Neural progenitor cell (in vitro differentiated cells): ENCODE measurements at regions not wholly inside any gene's neighbourhood (a gene's known extent, or its start where the extent isn't known, plus 50 kb on each side); places are given as distances from the start of the nearest gene placed in this dataset.

Experiments
- DNase-seq: peaks from one replicate; pipeline ENCODE4 v3.0.0-alpha.2; 2016; ENCODE audit warnings: low spot score
- H2AFZ ChIP-seq: fragments of 200-600 bp; sonication (generic); replicated peaks from 2 replicates; pipeline ENCODE4 v1.6.1; 2016; ENCODE audit warnings: antibody characterized with exemption
- H3F3A ChIP-seq: fragments of 200-600 bp; sonication (generic); 2 replicates; pipeline ENCODE4 v1.6.1; 2016; ENCODE audit warnings: antibody characterized with exemption, low read depth
- H3K27ac ChIP-seq: fragments of 200-600 bp; sonication (generic); 2 replicates; pipeline ENCODE4 v1.5.1; 2016; ENCODE audit warnings: mild to moderate bottlenecking
- H3K27me3 ChIP-seq: fragments of 200-600 bp; sonication (generic); 2 replicates; pipeline ENCODE4 v1.6.1; 2016; ENCODE audit warnings: mild to moderate bottlenecking, moderate library complexity
- H3K36me3 ChIP-seq: fragments of 200-600 bp; sonication (generic); 2 replicates; pipeline ENCODE4 v1.5.1; 2016
- H3K4me1 ChIP-seq: fragments of 200-600 bp; sonication (generic); 2 replicates; pipeline ENCODE4 v1.6.1; 2016; ENCODE audit warnings: mixed run types
- H3K4me2 ChIP-seq: fragments of 200-600 bp; sonication (generic); 2 replicates; pipeline ENCODE4 v1.6.1; 2016
- H3K4me3 ChIP-seq: fragments of 200-600 bp; sonication (generic); 2 replicates; pipeline ENCODE4 v1.5.1; 2016
- H3K79me2 ChIP-seq: fragments of 200-600 bp; sonication (generic); 2 replicates; pipeline ENCODE4 v1.6.1; 2016; ENCODE audit warnings: low read depth
- H3K9ac ChIP-seq: fragments of 200-600 bp; sonication (generic); 2 replicates; pipeline ENCODE4 v1.6.1; 2016
- H3K9me3 ChIP-seq: fragments of 200-600 bp; sonication (generic); 2 replicates; pipeline ENCODE4 v1.5.1; 2016; ENCODE audit warnings: low read depth
- H4K20me1 ChIP-seq: fragments of 200-600 bp; sonication (generic); 2 replicates; pipeline ENCODE4 v1.6.1; 2016; ENCODE audit warnings: low read depth
- H3K27ac Mint-ChIP-seq: 3 replicates; pipeline ENCODE4 v1.8.0; 2021; ENCODE audit warnings: mixed read lengths
- H3K27me3 Mint-ChIP-seq: 2 replicates; pipeline ENCODE4 v1.8.0; 2022; ENCODE audit warnings: low read depth, mild to moderate bottlenecking, inconsistent platforms, moderate library complexity, mixed read lengths; ENCODE audit not compliant: insufficient read depth
- H3K36me3 Mint-ChIP-seq: 3 replicates; pipeline ENCODE4 v1.8.0; 2021; ENCODE audit warnings: mixed read lengths
- H3K4me1 Mint-ChIP-seq: 3 replicates; pipeline ENCODE4 v1.8.0; 2021; ENCODE audit warnings: mixed read lengths
- H3K4me3 Mint-ChIP-seq: 3 replicates; pipeline ENCODE4 v1.8.0; 2021; ENCODE audit warnings: mild to moderate bottlenecking, moderate library complexity, mixed read lengths
- H3K9me3 Mint-ChIP-seq: 3 replicates; pipeline ENCODE4 v1.8.0; 2020; ENCODE audit warnings: mixed read lengths
- EZH2 ChIP-seq: fragments of 200-600 bp; sonication (generic); IDR thresholded peaks from 2 replicates; pipeline ENCODE4 v1.6.1; 2017; ENCODE audit warnings: antibody characterized with exemption, mild to moderate bottlenecking, moderate library complexity
- EZH2phosphoT487 ChIP-seq: fragments of 200-600 bp; sonication (generic); IDR thresholded peaks from 2 replicates; pipeline ENCODE4 v1.6.1; 2017; ENCODE audit warnings: antibody characterized with exemption
- TF ChIP-seq, protein P1 (sequence below): fragments of 200-600 bp; sonication (generic); IDR thresholded peaks from 2 replicates; pipeline ENCODE4 v1.5.1; 2017; ENCODE audit warnings: antibody characterized with exemption, mild to moderate bottlenecking

DNA sequence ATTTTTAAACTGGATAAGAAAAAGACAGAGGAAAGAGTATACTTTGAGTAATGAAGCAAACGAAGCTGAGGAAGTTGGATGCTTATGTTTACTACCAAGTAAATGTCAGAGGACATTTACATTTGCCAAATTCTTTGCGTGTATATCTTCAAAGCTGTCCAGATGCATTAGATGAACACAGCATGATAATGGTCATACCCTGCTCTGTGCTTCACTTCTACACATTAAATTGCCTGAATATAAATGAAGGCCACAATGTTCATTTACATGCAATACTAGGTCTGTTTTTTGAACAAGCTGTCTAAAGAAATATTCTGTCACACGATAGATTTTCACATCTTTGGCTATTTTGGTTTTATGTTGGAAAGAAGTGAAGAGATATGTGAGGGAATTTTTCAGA, 405.8 kb upstream of the ADAMTS9 start:
- DNase-seq = no peak
- no peaks in the 10 kb centered on the region for H3K9me3 Mint-ChIP-seq
- Histone ChIP-seq H3K9ac (no peak overlapping the region), H3K4me1 (peaks cover 3% of the 10 kb centered on the region), H3F3A (no peaks in the 10 kb centered on the region), H3K27ac (no peak overlapping the region), H3K4me3 (no peak overlapping the region), H3K9me3 (no peaks in the 10 kb centered on the region), H3K79me2 (no peaks in the 10 kb centered on the region), H2AFZ (no peak overlapping the region), H4K20me1 (no peaks in the 10 kb centered on the region), H3K36me3 (no peaks in the 10 kb centered on the region), H3K4me2 (no peak overlapping the region), H3K27me3 (no peaks in the 10 kb centered on the region)
- no peaks in the 10 kb centered on the region for H3K27me3 Mint-ChIP-seq
- TF ChIP-seq, protein P1, sequence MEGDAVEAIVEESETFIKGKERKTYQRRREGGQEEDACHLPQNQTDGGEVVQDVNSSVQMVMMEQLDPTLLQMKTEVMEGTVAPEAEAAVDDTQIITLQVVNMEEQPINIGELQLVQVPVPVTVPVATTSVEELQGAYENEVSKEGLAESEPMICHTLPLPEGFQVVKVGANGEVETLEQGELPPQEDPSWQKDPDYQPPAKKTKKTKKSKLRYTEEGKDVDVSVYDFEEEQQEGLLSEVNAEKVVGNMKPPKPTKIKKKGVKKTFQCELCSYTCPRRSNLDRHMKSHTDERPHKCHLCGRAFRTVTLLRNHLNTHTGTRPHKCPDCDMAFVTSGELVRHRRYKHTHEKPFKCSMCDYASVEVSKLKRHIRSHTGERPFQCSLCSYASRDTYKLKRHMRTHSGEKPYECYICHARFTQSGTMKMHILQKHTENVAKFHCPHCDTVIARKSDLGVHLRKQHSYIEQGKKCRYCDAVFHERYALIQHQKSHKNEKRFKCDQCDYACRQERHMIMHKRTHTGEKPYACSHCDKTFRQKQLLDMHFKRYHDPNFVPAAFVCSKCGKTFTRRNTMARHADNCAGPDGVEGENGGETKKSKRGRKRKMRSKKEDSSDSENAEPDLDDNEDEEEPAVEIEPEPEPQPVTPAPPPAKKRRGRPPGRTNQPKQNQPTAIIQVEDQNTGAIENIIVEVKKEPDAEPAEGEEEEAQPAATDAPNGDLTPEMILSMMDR = no peak
- TF ChIP-seq EZH2 (no peak), EZH2phosphoT487 (no peak)
- no peaks in the 10 kb centered on the region for H3K4me1 Mint-ChIP-seq
- no peaks in the 10 kb centered on the region for H3K36me3 Mint-ChIP-seq
- H3K4me3 Mint-ChIP-seq = no peak overlapping the region
- H3K27ac Mint-ChIP-seq = no peak overlapping the region

DNA sequence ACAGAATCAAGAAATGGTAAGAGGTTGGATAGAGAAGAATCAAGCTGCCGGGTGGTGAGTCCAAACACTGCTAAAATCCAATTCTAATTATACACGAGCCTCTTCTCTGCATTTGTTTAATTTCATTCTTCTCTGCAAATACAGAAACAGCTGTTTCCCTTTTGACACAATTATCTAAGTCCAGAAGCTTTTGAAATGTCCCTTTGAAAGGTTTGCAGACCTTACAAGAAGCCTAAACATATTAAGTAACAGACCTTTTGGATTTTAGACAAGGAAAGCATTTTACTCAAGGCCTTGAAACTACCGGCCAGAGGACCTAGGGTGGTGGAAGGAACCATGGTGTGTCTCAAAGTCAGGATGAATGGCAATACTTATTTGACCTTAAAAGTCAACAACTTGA, 403.8 kb upstream of the ADAMTS9 start:
- Histone ChIP-seq H3F3A (no peaks in the 10 kb centered on the region), H3K4me1 (peaks cover 3% of the 10 kb centered on the region), H3K27ac (no peak overlapping the region), H4K20me1 (no peaks in the 10 kb centered on the region), H3K27me3 (no peaks in the 10 kb centered on the region), H3K9me3 (no peaks in the 10 kb centered on the region), H3K36me3 (no peaks in the 10 kb centered on the region), H3K9ac (no peak overlapping the region), H3K4me2 (no peak overlapping the region), H3K4me3 (no peak overlapping the region), H3K79me2 (no peaks in the 10 kb centered on the region), H2AFZ (peak overlapping the region; percentile 29)
- H3K9me3 Mint-ChIP-seq = no peaks in the 10 kb centered on the region
- no peak overlapping the region for H3K27ac Mint-ChIP-seq
- no peak overlapping the region for H3K4me3 Mint-ChIP-seq
- H3K27me3 Mint-ChIP-seq = no peaks in the 10 kb centered on the region
- no peak for DNase-seq
- H3K4me1 Mint-ChIP-seq = no peaks in the 10 kb centered on the region
- TF ChIP-seq EZH2 = no peak
- TF ChIP-seq, protein P1 = no peak
- TF ChIP-seq EZH2phosphoT487 = no peak
- no peaks in the 10 kb centered on the region for H3K36me3 Mint-ChIP-seq

DNA sequence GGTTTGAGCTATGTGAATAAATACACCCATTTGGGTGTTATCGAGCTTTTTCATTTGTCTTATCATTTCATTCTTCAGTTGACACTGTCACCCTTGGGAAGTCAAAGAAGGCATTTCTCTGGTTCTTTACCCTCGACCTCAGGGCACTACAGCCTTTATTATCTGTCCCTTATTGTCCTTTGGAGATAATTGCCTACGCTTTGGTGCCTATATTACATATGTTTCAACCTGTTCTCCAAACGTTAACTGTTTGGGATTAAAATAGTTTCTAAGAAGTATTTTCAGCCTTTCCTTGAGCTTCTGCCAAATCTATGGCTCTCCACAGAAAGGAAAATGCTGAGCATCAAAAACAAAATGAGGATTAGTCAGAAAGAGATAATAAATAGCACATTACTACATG, 395.4 kb upstream of the ADAMTS9 start:
- Mint-ChIP-seq H3K27me3 (no peaks in the 10 kb centered on the region), H3K9me3 (peaks cover 3% of the 10 kb centered on the region), H3K27ac (no peak overlapping the region), H3K4me1 (peaks cover 7% of the 10 kb centered on the region), H3K4me3 (no peak overlapping the region), H3K36me3 (no peaks in the 10 kb centered on the region)
- no peak overlapping the region for H3K4me3 ChIP-seq
- no peaks in the 10 kb centered on the region for H3K9me3 ChIP-seq
- H4K20me1 ChIP-seq = no peaks in the 10 kb centered on the region
- no peak for DNase-seq
- no peak overlapping the region for H2AFZ ChIP-seq
- TF ChIP-seq EZH2phosphoT487 = no peak
- TF ChIP-seq, protein P1 = no peak
- TF ChIP-seq EZH2 = no peak
- no peak overlapping the region for H3K4me2 ChIP-seq
- no peaks in the 10 kb centered on the region for H3F3A ChIP-seq
- H3K27me3 ChIP-seq = no peaks in the 10 kb centered on the region
- H3K36me3 ChIP-seq = no peaks in the 10 kb centered on the region
- no peak overlapping the region for H3K9ac ChIP-seq
- no peaks in the 10 kb centered on the region for H3K79me2 ChIP-seq
- peaks cover 7% of the 10 kb centered on the region for H3K4me1 ChIP-seq
- no peak overlapping the region for H3K27ac ChIP-seq

DNA sequence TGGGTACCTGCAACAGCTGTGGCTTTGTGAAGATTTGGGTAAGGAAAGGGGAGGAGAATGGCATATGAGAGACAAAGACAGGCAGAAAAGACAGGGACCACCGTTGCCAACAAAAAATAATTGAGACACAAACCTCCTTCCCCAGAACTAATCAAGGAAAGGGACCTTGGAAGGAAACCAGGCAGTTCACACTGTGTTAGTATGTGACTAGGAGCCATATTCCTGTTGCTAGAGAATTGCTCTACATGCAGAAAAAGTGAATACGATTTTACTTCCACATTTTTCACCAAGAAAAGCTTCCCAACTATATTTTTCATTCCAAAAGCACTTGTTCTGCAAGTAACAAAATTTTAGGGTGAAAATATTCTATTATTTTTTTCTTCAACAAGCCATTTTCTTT, 393.7 kb upstream of the ADAMTS9 start:
- peaks cover 4% of the 10 kb centered on the region for H3K9me3 ChIP-seq
- no peak overlapping the region for H3K27ac ChIP-seq
- H3K4me3 ChIP-seq = no peak overlapping the region
- Mint-ChIP-seq H3K27me3 (no peaks in the 10 kb centered on the region), H3K27ac (no peak overlapping the region), H3K9me3 (peaks cover 3% of the 10 kb centered on the region), H3K4me3 (no peak overlapping the region), H3K36me3 (no peaks in the 10 kb centered on the region), H3K4me1 (peaks cover 8% of the 10 kb centered on the region)
- no peaks in the 10 kb centered on the region for H3K79me2 ChIP-seq
- peaks cover 7% of the 10 kb centered on the region for H3K4me1 ChIP-seq
- H2AFZ ChIP-seq = peak overlapping the region; percentile 45
- no peaks in the 10 kb centered on the region for H3K36me3 ChIP-seq
- no peaks in the 10 kb centered on the region for H4K20me1 ChIP-seq
- no peaks in the 10 kb centered on the region for H3F3A ChIP-seq
- no peaks in the 10 kb centered on the region for H3K27me3 ChIP-seq
- TF ChIP-seq EZH2phosphoT487 (no peak), EZH2 (no peak)
- TF ChIP-seq, protein P1 = no peak
- H3K4me2 ChIP-seq = no peak overlapping the region
- no peak overlapping the region for H3K9ac ChIP-seq
- DNase-seq = no peak
